ENCODE measurements at regions not wholly inside any gene's neighbourhood (a gene's known extent, or its start where the extent isn't known, plus 50 kb on each side); places are given as distances from the start of the nearest gene placed in this dataset.

- no peak overlapping the region for H3K27ac ChIP-seq
- TF ChIP-seq ZFX (IDR thresholded peaks at IDR 0.05) = no peak
- TF ChIP-seq CTCF (conservative IDR thresholded peaks at IDR 0.05) = no peak
Measured at GRCh38 chr4:155032521-155033229, 175.8 kb upstream of the NPY2R start.

- no peak overlapping the region for H3K27ac ChIP-seq
- TF ChIP-seq CTCF (conservative IDR thresholded peaks at IDR 0.05) (no peak), ZFX (IDR thresholded peaks at IDR 0.05) (no peak)
Measured at GRCh38 chr4:155033604-155034003, 174.8 kb upstream of the NPY2R start.

- TF ChIP-seq ZFX (IDR thresholded peaks at IDR 0.05) (no peak), CTCF (conservative IDR thresholded peaks at IDR 0.05) (no peak)
- peak overlapping the region; percentile 26; the same call in 1 of the 2 replicates for H3K27ac ChIP-seq
Measured at GRCh38 chr4:155037031-155037430, 171.4 kb upstream of the NPY2R start.

- no peak overlapping the region for H3K27ac ChIP-seq
- TF ChIP-seq ZFX (IDR thresholded peaks at IDR 0.05) = no peak
- no peak for TF ChIP-seq CTCF (conservative IDR thresholded peaks at IDR 0.05)
Measured at GRCh38 chr4:155038459-155038858, 170.0 kb upstream of the NPY2R start.

DNA sequence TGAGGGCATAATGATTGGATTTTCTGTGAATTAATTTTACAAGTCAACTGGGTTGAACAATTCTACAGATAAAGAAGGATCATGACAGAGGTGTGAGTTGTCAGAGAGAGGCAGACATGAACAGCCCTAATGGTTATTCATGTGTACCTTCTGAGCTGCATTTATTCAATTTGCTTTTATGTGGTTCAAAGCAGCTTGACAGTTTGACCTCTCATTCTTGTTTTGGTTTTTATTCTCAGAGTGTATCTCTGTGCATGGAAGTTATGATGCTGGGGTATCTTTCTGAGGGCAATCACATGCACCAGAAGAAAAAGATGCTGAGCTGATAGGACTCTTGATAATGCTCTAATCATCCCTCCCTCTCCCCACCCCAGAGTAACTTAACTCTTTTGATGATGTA, 169.3 kb upstream of the NPY2R start:
- TF ChIP-seq ZFX (IDR thresholded peaks at IDR 0.05) (no peak), CTCF (conservative IDR thresholded peaks at IDR 0.05) (no peak)
- no peak overlapping the region for H3K27ac ChIP-seq

DNA sequence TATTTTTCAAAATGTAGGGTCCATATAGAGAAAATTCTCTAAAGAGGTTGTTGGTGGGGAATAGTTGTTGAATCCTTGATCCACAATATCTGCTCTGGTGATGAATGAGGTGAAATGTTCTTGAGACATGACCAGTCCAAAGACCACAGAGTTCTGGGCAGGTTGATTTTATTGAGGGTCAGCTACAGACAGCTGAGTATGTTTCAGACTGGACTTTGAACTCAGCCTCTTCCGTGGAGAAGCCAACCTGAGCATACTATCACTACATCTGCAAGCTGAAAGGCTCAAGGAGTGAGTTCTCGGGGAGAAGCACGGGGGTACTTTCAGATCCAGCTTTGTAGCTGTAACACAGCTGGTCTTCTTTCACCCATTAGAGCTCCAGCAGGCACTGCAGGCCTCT, 168.4 kb upstream of the NPY2R start:
- TF ChIP-seq ZFX (IDR thresholded peaks at IDR 0.05) (no peak), CTCF (conservative IDR thresholded peaks at IDR 0.05) (no peak)
- H3K27ac ChIP-seq = peak overlapping the region; percentile 55

- peak overlapping the region; percentile 85; the same call in 1 of the 2 replicates for H3K27ac ChIP-seq
- TF ChIP-seq ZFX (IDR thresholded peaks at IDR 0.05) (no peak), CTCF (conservative IDR thresholded peaks at IDR 0.05) (no peak)
Measured at GRCh38 chr4:155042014-155042413, 166.4 kb upstream of the NPY2R start.

DNA sequence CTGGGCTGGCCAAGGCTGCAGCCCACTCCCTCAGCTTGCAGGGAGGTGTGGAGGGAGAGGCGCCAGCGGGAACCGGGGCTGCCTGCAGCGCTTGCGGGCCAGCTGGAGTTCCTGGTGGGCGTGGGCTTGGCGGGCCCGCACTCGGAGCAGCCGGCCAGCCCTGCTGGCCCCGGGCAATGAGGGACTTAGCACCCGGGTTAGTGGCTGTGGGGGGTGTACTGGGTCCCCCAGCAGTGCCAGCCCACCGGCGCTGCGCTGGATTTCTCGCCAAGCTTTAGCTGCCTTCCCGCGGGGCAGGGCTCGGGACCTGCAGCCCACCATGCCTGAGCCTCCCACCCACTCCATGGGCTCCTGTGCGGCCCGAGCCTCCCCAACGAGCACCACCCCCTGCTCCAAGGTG, 164.2 kb upstream of the NPY2R start:
- H3K27ac ChIP-seq = peak overlapping the region; percentile 43
